ENCODE measurements at regions not wholly inside any gene's neighbourhood (a gene's known extent, or its start where the extent isn't known, plus 50 kb on each side); places are given as distances from the start of the nearest gene placed in this dataset.

- DNase-seq, result no peak
Measured at GRCh38 chr6:167759206-167759605, 67.5 kb upstream of the AFDN start.

GRCh38 chr6:167759912-167760311 is 66.8 kb upstream of the AFDN start:
- DNase-seq, result no peak

- DNase-seq, result no peak
Measured at GRCh38 chr6:167760979-167761793, 65.5 kb upstream of the AFDN start.

- DNase-seq, result no peak
Measured at GRCh38 chr6:167761794-167762258, 64.9 kb upstream of the AFDN start.

GRCh38 chr6:167762259-167762962 is 64.3 kb upstream of the AFDN start:
- no peak for DNase-seq

GRCh38 chr6:167763056-167763944 is 63.4 kb upstream of the AFDN start:
- DNase-seq, result no peak

- DNase-seq, result no peak
Measured at GRCh38 chr6:167764215-167764614, 62.5 kb upstream of the AFDN start.

GRCh38 chr6:167764713-167765479 is 61.8 kb upstream of the AFDN start:
- DNase-seq, result no peak

- DNase-seq, result no peak
Measured at GRCh38 chr6:167766986-167767714, 59.6 kb upstream of the AFDN start.

- no peak for DNase-seq
Measured at GRCh38 chr6:167767715-167768107, 59.0 kb upstream of the AFDN start.

GRCh38 chr6:167768471-167769215 is 58.1 kb upstream of the AFDN start:
- no peak for DNase-seq

GRCh38 chr6:167769408-167770190 is 57.1 kb upstream of the AFDN start:
- no peak for DNase-seq

- no peak for DNase-seq
Measured at GRCh38 chr6:167770291-167770955, 56.3 kb upstream of the AFDN start.

GRCh38 chr6:167774881-167775280 is 51.8 kb upstream of the AFDN start:
- no peak for DNase-seq

GRCh38 chr6:167776906-167777627 is 49.6 kb upstream of the AFDN start:
- no peak for DNase-seq

All from activated naive CD4-positive, alpha-beta T cell treated with anti-CD3 and anti-CD28 coated beads, Interleukin-2, amount 50 U/mL, for 16 hours (primary cell).